GM23338 (cell line): ENCODE measurements at regions not wholly inside any gene's neighbourhood (a gene's known extent, or its start where the extent isn't known, plus 50 kb on each side); places are given as distances from the start of the nearest gene placed in this dataset.

Experiments
- ATAC-seq: fragments of 200-7000 bp; cut with Tn5 transposase; 3 replicates; pipeline ENCODE4 v1.9.1; 2020
- DNase-seq: peaks from one replicate; pipeline ENCODE4 v3.0.0-alpha.2; 2015; ENCODE audit warnings: low spot score
- H2AFZ ChIP-seq: fragments of 200-600 bp; sonication (generic); 2 replicates; pipeline ENCODE4 v1.8.0; 2016; ENCODE audit warnings: antibody characterized with exemption, mild to moderate bottlenecking, moderate library complexity
- H3F3A ChIP-seq: fragments of 200-600 bp; sonication (generic); replicated peaks from 2 replicates; pipeline ENCODE4 v1.8.0; 2017; ENCODE audit warnings: antibody characterized with exemption, mixed run types, low read depth
- H3K27ac ChIP-seq: fragments of 200-600 bp; sonication (generic); 2 replicates; pipeline ENCODE4 v1.6.1; 2016; ENCODE audit warnings: low read depth
- H3K27me3 ChIP-seq: fragments of 200-600 bp; sonication (generic); 2 replicates; pipeline ENCODE4 v1.8.0; 2016; ENCODE audit warnings: mild to moderate bottlenecking, mixed run types, moderate library complexity; ENCODE audit not compliant: insufficient read depth
- H3K36me3 ChIP-seq: fragments of 200-600 bp; sonication (generic); 2 replicates; pipeline ENCODE4 v1.8.0; 2016; ENCODE audit warnings: mild to moderate bottlenecking; ENCODE audit not compliant: insufficient read depth
- H3K4me1 ChIP-seq: fragments of 200-600 bp; sonication (generic); 2 replicates; pipeline ENCODE4 v1.8.0; 2016; ENCODE audit warnings: mild to moderate bottlenecking, moderate library complexity; ENCODE audit not compliant: insufficient read depth
- H3K4me2 ChIP-seq: fragments of 200-600 bp; sonication (generic); 2 replicates; pipeline ENCODE4 v1.7.1; 2017; ENCODE audit warnings: mixed run types
- H3K4me3 ChIP-seq: fragments of 200-600 bp; sonication (generic); 2 replicates; pipeline ENCODE4 v1.6.1; 2016; ENCODE audit warnings: mixed run types
- H3K79me2 ChIP-seq: fragments of 200-600 bp; sonication (generic); replicated peaks from 2 replicates; pipeline ENCODE4 v1.8.0; 2017; ENCODE audit warnings: mild to moderate bottlenecking; ENCODE audit not compliant: insufficient read depth
- H3K9me2 ChIP-seq: fragments of 200-600 bp; sonication (generic); 2 replicates; pipeline ENCODE4 v1.8.0; 2017; ENCODE audit not compliant: insufficient read depth
- H4K20me1 ChIP-seq: fragments of 200-600 bp; sonication (generic); replicated peaks from 2 replicates; pipeline ENCODE4 v1.8.0; 2017; ENCODE audit warnings: mild to moderate bottlenecking; ENCODE audit not compliant: insufficient read depth
- H3K27ac Mint-ChIP-seq: 2 replicates; pipeline ENCODE4 v1.8.0; 2020; ENCODE audit warnings: inconsistent platforms, mild to moderate bottlenecking, moderate library complexity, mixed read lengths
- H3K27me3 Mint-ChIP-seq: 3 replicates; pipeline ENCODE4 v1.8.0; 2022; ENCODE audit warnings: low read depth, mild to moderate bottlenecking, moderate library complexity, mixed read lengths, inconsistent platforms; ENCODE audit not compliant: insufficient read depth, poor library complexity
- H3K36me3 Mint-ChIP-seq: 3 replicates; pipeline ENCODE4 v1.8.0; 2021; ENCODE audit warnings: low read depth, mild to moderate bottlenecking, inconsistent platforms, moderate library complexity, mixed read lengths
- H3K4me1 Mint-ChIP-seq: 3 replicates; pipeline ENCODE4 v1.8.0; 2020; ENCODE audit warnings: mild to moderate bottlenecking, inconsistent platforms, mixed read lengths
- H3K4me3 Mint-ChIP-seq: 3 replicates; pipeline ENCODE4 v1.8.0; 2021; ENCODE audit warnings: moderate library complexity, mild to moderate bottlenecking, inconsistent platforms, mixed read lengths
- H3K9me3 Mint-ChIP-seq: 3 replicates; pipeline ENCODE4 v1.8.0; 2020; ENCODE audit warnings: moderate library complexity, mild to moderate bottlenecking, inconsistent platforms, mixed read lengths
- CREB1 ChIP-seq: fragments of 250-450 bp; sonication (Bioruptor Pico); IDR thresholded peaks from 2 replicates; pipeline ENCODE4 v1.5.0; 2020; ENCODE audit warnings: low read depth, mild to moderate bottlenecking, moderate library complexity
- CTCF ChIP-seq, 2 experiments: fragments of 200-600 bp in 1 of 2; sonication (generic) in 1 of 2; conservative IDR thresholded peaks; 2 replicates each; pipeline versions ENCODE4 v1.5.1 to v1.6.1; 2016 to 2017; ENCODE audit warnings: antibody characterized with exemption in 2 of 2, low read depth in 2 of 2, mild to moderate bottlenecking in 2 of 2, moderate library complexity in 1 of 2
- ETS1 ChIP-seq: IDR thresholded peaks from 2 replicates; pipeline ENCODE4 v1.6.1; 2016; ENCODE audit warnings: antibody characterized with exemption
- EZH2 ChIP-seq: fragments of 200-600 bp; sonication (generic); IDR thresholded peaks from one replicate; pipeline ENCODE4 v1.8.0; 2017; ENCODE audit warnings: antibody characterized with exemption, mild to moderate bottlenecking, low read depth; ENCODE audit not compliant: unreplicated experiment
- EZH2phosphoT487 ChIP-seq: fragments of 200-600 bp; sonication (generic); IDR thresholded peaks from one replicate; pipeline ENCODE4 v1.8.1; 2018; ENCODE audit warnings: antibody characterized with exemption; ENCODE audit not compliant: unreplicated experiment
- JUNB ChIP-seq: IDR thresholded peaks from one replicate; pipeline ENCODE4 v1.6.1; 2016; ENCODE audit warnings: antibody characterized with exemption; ENCODE audit not compliant: unreplicated experiment
- NANOG ChIP-seq: IDR thresholded peaks from 2 replicates; pipeline ENCODE4 v1.6.1; 2016; ENCODE audit warnings: antibody characterized with exemption, borderline replicate concordance
- POLR2AphosphoS5 ChIP-seq: IDR thresholded peaks from 2 replicates; pipeline ENCODE4 v1.6.1; 2016; ENCODE audit warnings: antibody characterized with exemption, low read depth
- REST ChIP-seq: IDR thresholded peaks from one replicate; pipeline ENCODE4 v1.6.1; 2018; ENCODE audit warnings: antibody characterized with exemption; ENCODE audit not compliant: unreplicated experiment
- STAT1 ChIP-seq: IDR thresholded peaks from one replicate; pipeline ENCODE4 v1.6.1; 2016; ENCODE audit warnings: antibody characterized with exemption; ENCODE audit not compliant: unreplicated experiment
- ZNF114 ChIP-seq: fragments of 250-450 bp; sonication (Bioruptor Pico); IDR thresholded peaks from 2 replicates; pipeline ENCODE4 v1.5.0; 2020; ENCODE audit warnings: mild to moderate bottlenecking, moderate library complexity
- ZNF331 ChIP-seq: fragments of 250-450 bp; sonication (Bioruptor Pico); IDR thresholded peaks from 2 replicates; pipeline ENCODE4 v1.5.0; 2020; ENCODE audit warnings: low read depth, mild to moderate bottlenecking, moderate library complexity
- ZNF462 ChIP-seq: fragments of 250-450 bp; sonication (Bioruptor Pico); IDR thresholded peaks from 2 replicates; pipeline ENCODE4 v1.5.0; 2020; ENCODE audit warnings: mild to moderate bottlenecking, moderate library complexity

GRCh38 chr7:27419581-27420177 lies 177.1 kb downstream of the EVX1 start:
- Mint-ChIP-seq H3K27ac (no peak overlapping the region), H3K4me1 (no peaks in the 10 kb centered on the region), H3K4me3 (no peak overlapping the region), H3K36me3 (no peaks in the 10 kb centered on the region), H3K27me3 (peaks cover 8% of the 10 kb centered on the region), H3K9me3 (no peaks in the 10 kb centered on the region)
- H3K9me2 ChIP-seq: no peaks in the 10 kb centered on the region
- ATAC-seq (no peak), DNase-seq (no peak)
- H3K4me3 ChIP-seq: no peak overlapping the region
- H3K27me3 ChIP-seq: no peaks in the 10 kb centered on the region
- no peaks in the 10 kb centered on the region for H3K36me3 ChIP-seq
- no peaks in the 10 kb centered on the region for H3K4me1 ChIP-seq
- H4K20me1 ChIP-seq: no peaks in the 10 kb centered on the region
- no peak overlapping the region for H2AFZ ChIP-seq
- no peak overlapping the region for H3K4me2 ChIP-seq
- no peaks in the 10 kb centered on the region for H3K79me2 ChIP-seq
- no peak for TF ChIP-seq ZNF331 (CRISPR knock-in tag)
- TF ChIP-seq EZH2phosphoT487: no peak
- TF ChIP-seq ZNF462 (CRISPR knock-in tag): no peak
- no peak for TF ChIP-seq CTCF (conservative IDR thresholded peaks at IDR 0.05; ENCODE audit: low read depth in 2 of 2)
- no peak for TF ChIP-seq POLR2AphosphoS5
- TF ChIP-seq ETS1: no peak
- TF ChIP-seq NANOG: no peak
- no peak for TF ChIP-seq STAT1
- TF ChIP-seq CREB1 (CRISPR knock-in tag): no peak
- no peak for TF ChIP-seq JUNB
- TF ChIP-seq ZNF114 (CRISPR knock-in tag): no peak
- no peak for TF ChIP-seq EZH2
- TF ChIP-seq REST: no peak
- no peak overlapping the region for H3K27ac ChIP-seq
- H3F3A ChIP-seq: no peaks in the 10 kb centered on the region
